ENCODE measurements at regions not wholly inside any gene's neighbourhood (a gene's known extent, or its start where the extent isn't known, plus 50 kb on each side); places are given as distances from the start of the nearest gene placed in this dataset.
"Not testable (repeated sequence)": the region's sequence is repeated elsewhere in the genome, so short reads cannot be mapped to it uniquely, and the experiment has no call there.

DNA sequence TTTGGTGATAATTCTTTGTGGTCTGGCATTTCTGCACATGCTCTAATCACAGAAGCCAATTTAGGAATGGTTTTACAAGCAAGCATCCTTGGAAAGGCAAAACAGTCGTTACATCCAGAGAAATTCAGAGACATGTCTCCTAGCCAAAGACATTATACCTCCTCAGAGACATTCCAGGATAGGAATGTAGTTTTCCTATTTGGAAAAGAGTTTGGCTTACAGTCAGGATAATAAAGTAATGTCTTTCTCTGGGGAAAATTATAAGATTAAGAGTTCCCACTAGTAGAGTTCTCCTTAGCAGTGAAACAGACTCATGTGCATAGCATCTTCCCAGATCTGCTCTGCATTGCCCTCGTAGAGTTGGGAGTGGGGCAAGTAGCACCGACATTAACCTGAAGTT, 753.6 kb upstream of the TMEFF2 start:
- no peaks in the 10 kb centered on the region for H3K27me3 ChIP-seq (ENCODE audit: control insufficient read depth, insufficient read depth, low read length)
- H3K4me1 ChIP-seq (ENCODE audit: control insufficient read depth, insufficient read depth, low read length), result no peaks in the 10 kb centered on the region
- no CpG with 5 or more reads among the region's 3 CpGs for WGBS (ENCODE audit: insufficient coverage)
- no peak overlapping the region for H3K4me3 ChIP-seq (ENCODE audit: low read depth, low read length)
- DNase-seq (ENCODE audit: low read depth in 4 of 6, low spot score in 6 of 6), result no peak
- H3K36me3 ChIP-seq (ENCODE audit: control insufficient read depth, insufficient read depth, low read length), result no peaks in the 10 kb centered on the region
- no peak overlapping the region for H3K27ac ChIP-seq (ENCODE audit: low read depth, low read length)
- H3K9me3 ChIP-seq (ENCODE audit: control insufficient read depth, insufficient read depth, low read length), result no peaks in the 10 kb centered on the region

- H3K9me3 ChIP-seq (ENCODE audit: control insufficient read depth, insufficient read depth, low read length), result no peaks in the 10 kb centered on the region
- H3K36me3 ChIP-seq (ENCODE audit: control insufficient read depth, insufficient read depth, low read length), result no peaks in the 10 kb centered on the region
- WGBS (ENCODE audit: insufficient coverage), result no CpG with 5 or more reads among the region's 1 CpG
- H3K27me3 ChIP-seq (ENCODE audit: control insufficient read depth, insufficient read depth, low read length), result no peaks in the 10 kb centered on the region
- no peak overlapping the region for H3K4me3 ChIP-seq (ENCODE audit: low read depth, low read length)
- DNase-seq (ENCODE audit: low read depth in 4 of 6, low spot score in 6 of 6), result no peak
- H3K27ac ChIP-seq (ENCODE audit: low read depth, low read length), result no peak overlapping the region
- no peaks in the 10 kb centered on the region for H3K4me1 ChIP-seq (ENCODE audit: control insufficient read depth, insufficient read depth, low read length)
Observed at GRCh38 chr2:192947352-192947751, 752.6 kb upstream of the TMEFF2 start.

DNA sequence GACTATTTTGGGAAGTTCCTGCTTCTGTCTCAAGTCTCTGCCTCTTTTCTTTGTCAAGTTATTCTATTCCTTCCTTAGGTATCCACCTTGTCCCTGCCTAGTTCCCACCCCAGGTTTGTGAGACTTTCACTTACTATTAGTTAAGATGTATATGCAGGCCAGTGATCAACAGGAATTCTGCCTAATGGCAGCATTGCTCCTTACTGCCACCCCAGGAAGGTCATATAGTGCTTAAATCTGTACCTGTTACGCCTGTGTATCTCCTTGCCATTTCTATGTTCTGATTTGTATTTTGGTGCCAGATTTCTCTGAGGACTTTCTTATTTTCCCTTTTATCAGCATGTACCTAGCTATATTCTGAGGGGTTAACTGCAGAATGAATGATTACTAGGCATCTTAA, 746.0 kb upstream of the TMEFF2 start:
- no peak overlapping the region for H3K4me3 ChIP-seq (ENCODE audit: low read depth, low read length)
- no peaks in the 10 kb centered on the region for H3K4me1 ChIP-seq (ENCODE audit: control insufficient read depth, insufficient read depth, low read length)
- H3K9me3 ChIP-seq (ENCODE audit: control insufficient read depth, insufficient read depth, low read length), result no peaks in the 10 kb centered on the region
- WGBS (ENCODE audit: insufficient coverage), result no CpG with 5 or more reads among the region's 1 CpG
- no peak for DNase-seq (ENCODE audit: low read depth in 4 of 6, low spot score in 6 of 6)
- H3K27ac ChIP-seq (ENCODE audit: low read depth, low read length), result no peak overlapping the region
- H3K36me3 ChIP-seq (ENCODE audit: control insufficient read depth, insufficient read depth, low read length), result no peaks in the 10 kb centered on the region
- no peaks in the 10 kb centered on the region for H3K27me3 ChIP-seq (ENCODE audit: control insufficient read depth, insufficient read depth, low read length)

DNA sequence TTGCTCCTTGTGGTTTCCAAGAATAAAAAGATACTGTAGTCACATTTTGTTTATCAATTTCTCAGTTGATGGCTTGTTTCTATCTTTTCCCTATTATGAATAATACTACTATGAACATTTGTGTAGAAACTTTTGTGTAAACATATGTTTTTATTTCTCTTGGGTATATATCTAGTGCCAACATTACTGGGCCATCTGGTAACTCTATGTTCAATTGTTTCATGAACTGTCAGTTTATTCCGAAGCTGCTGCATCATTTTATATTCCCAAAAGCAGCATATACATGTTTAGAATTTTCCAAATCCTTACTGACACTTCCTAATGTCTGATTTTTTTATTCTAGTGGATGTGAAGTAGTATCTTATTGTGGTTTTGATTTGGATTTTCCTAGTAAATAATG, 737.6 kb upstream of the TMEFF2 start:
- no CpG with 5 or more reads among the region's 1 CpG for WGBS (ENCODE audit: insufficient coverage)
- peak in 1 of 6 donors; percentile 17 for DNase-seq (ENCODE audit: low read depth in 4 of 6, low spot score in 6 of 6)
- no peak overlapping the region for H3K27ac ChIP-seq (ENCODE audit: low read depth, low read length)

DNA sequence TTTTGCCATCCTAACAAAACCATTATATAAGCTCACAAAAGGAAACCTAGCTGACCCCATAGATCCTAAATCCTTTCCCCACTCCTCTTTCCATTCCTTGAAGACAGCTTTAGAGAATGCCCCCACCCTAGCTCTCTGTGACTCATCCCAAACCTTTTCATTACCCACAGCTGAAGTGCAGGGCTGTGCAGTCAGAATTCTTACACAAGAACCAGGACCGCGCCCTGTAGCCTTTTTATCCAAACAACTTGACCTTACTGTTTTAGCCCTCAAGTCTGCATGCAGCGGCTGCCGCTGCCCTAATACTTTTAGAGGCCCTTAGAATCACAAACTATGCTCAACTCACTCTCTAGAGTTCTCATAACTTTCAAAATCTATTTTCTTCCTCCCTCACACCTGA, 726.9 kb upstream of the TMEFF2 start:
- not testable (repeated sequence) for H3K27me3 ChIP-seq (ENCODE audit: control insufficient read depth, insufficient read depth, low read length); H3K9me3 ChIP-seq (ENCODE audit: control insufficient read depth, insufficient read depth, low read length); H3K36me3 ChIP-seq (ENCODE audit: control insufficient read depth, insufficient read depth, low read length); H3K27ac ChIP-seq (ENCODE audit: low read depth, low read length); H3K4me1 ChIP-seq (ENCODE audit: control insufficient read depth, insufficient read depth, low read length); H3K4me3 ChIP-seq (ENCODE audit: low read depth, low read length); DNase-seq (ENCODE audit: low read depth in 4 of 6, low spot score in 6 of 6)
- 96% methylated on average over 4 of the region's 4 CpGs for WGBS (ENCODE audit: insufficient coverage)

More for the DNA sequence above, 737.6 kb upstream of the TMEFF2 start:
- Histone ChIP-seq H3K4me1 (ENCODE audit: control insufficient read depth, insufficient read depth, low read length) (no peaks in the 10 kb centered on the region), H3K27me3 (ENCODE audit: control insufficient read depth, insufficient read depth, low read length) (no peaks in the 10 kb centered on the region), H3K36me3 (ENCODE audit: control insufficient read depth, insufficient read depth, low read length) (no peaks in the 10 kb centered on the region), H3K9me3 (ENCODE audit: control insufficient read depth, insufficient read depth, low read length) (no peaks in the 10 kb centered on the region), H3K4me3 (ENCODE audit: low read depth, low read length) (no peak overlapping the region)

GRCh38 chr2:192901446-192901845, 706.7 kb upstream of the TMEFF2 start:
- no peaks in the 10 kb centered on the region for H3K4me1 ChIP-seq (ENCODE audit: control insufficient read depth, insufficient read depth, low read length)
- no peak overlapping the region for H3K27ac ChIP-seq (ENCODE audit: low read depth, low read length)
- no peak for DNase-seq (ENCODE audit: low read depth in 4 of 6, low spot score in 6 of 6)
- H3K4me3 ChIP-seq (ENCODE audit: low read depth, low read length), result no peak overlapping the region
- no peaks in the 10 kb centered on the region for H3K36me3 ChIP-seq (ENCODE audit: control insufficient read depth, insufficient read depth, low read length)
- H3K9me3 ChIP-seq (ENCODE audit: control insufficient read depth, insufficient read depth, low read length), result no peaks in the 10 kb centered on the region
- no peaks in the 10 kb centered on the region for H3K27me3 ChIP-seq (ENCODE audit: control insufficient read depth, insufficient read depth, low read length)

GRCh38 chr2:192899466-192899865, 704.7 kb upstream of the TMEFF2 start:
- Histone ChIP-seq H3K9me3 (ENCODE audit: control insufficient read depth, insufficient read depth, low read length) (no peaks in the 10 kb centered on the region), H3K27ac (ENCODE audit: low read depth, low read length) (no peak overlapping the region), H3K4me3 (ENCODE audit: low read depth, low read length) (no peak overlapping the region), H3K27me3 (ENCODE audit: control insufficient read depth, insufficient read depth, low read length) (no peaks in the 10 kb centered on the region), H3K4me1 (ENCODE audit: control insufficient read depth, insufficient read depth, low read length) (no peaks in the 10 kb centered on the region), H3K36me3 (ENCODE audit: control insufficient read depth, insufficient read depth, low read length) (no peaks in the 10 kb centered on the region)
- no peak for DNase-seq (ENCODE audit: low read depth in 4 of 6, low spot score in 6 of 6)
- 86% methylated on average over 3 of the region's 3 CpGs for WGBS (ENCODE audit: insufficient coverage)

GRCh38 chr2:192893976-192894375, 699.2 kb upstream of the TMEFF2 start:
- 96% methylated on average over 21 of the region's 29 CpGs for WGBS (ENCODE audit: insufficient coverage)
- not testable (repeated sequence) for H3K4me3 ChIP-seq (ENCODE audit: low read depth, low read length); H3K4me1 ChIP-seq (ENCODE audit: control insufficient read depth, insufficient read depth, low read length); H3K36me3 ChIP-seq (ENCODE audit: control insufficient read depth, insufficient read depth, low read length); H3K27ac ChIP-seq (ENCODE audit: low read depth, low read length); DNase-seq (ENCODE audit: low read depth in 4 of 6, low spot score in 6 of 6); H3K9me3 ChIP-seq (ENCODE audit: control insufficient read depth, insufficient read depth, low read length); H3K27me3 ChIP-seq (ENCODE audit: control insufficient read depth, insufficient read depth, low read length)

DNA sequence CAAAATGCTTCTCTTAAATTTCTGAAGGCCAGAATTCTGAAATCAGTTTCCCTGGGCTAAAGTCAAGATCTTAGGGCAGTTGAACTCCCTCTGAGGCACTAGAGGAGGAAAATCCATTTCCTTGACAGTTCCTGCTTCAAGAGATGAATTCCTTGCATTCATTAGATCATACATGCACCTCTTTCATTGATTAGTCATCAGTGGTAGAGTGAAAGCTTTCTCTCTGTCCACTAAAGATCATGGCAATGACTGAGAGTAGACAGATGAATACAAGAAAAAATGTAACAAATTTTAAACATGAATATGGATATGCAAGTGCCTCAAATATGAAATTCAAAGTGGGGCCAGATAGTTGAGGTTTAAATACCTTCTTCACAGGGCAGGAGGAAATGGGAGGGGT, 693.4 kb upstream of the TMEFF2 start:
- no peak overlapping the region for H3K27ac ChIP-seq (ENCODE audit: low read depth, low read length)
- no peaks in the 10 kb centered on the region for H3K36me3 ChIP-seq (ENCODE audit: control insufficient read depth, insufficient read depth, low read length)
- H3K9me3 ChIP-seq (ENCODE audit: control insufficient read depth, insufficient read depth, low read length), result no peaks in the 10 kb centered on the region
- H3K4me3 ChIP-seq (ENCODE audit: low read depth, low read length), result no peak overlapping the region
- no peaks in the 10 kb centered on the region for H3K4me1 ChIP-seq (ENCODE audit: control insufficient read depth, insufficient read depth, low read length)
- H3K27me3 ChIP-seq (ENCODE audit: control insufficient read depth, insufficient read depth, low read length), result no peaks in the 10 kb centered on the region
- no peak for DNase-seq (ENCODE audit: low read depth in 4 of 6, low spot score in 6 of 6)

DNA sequence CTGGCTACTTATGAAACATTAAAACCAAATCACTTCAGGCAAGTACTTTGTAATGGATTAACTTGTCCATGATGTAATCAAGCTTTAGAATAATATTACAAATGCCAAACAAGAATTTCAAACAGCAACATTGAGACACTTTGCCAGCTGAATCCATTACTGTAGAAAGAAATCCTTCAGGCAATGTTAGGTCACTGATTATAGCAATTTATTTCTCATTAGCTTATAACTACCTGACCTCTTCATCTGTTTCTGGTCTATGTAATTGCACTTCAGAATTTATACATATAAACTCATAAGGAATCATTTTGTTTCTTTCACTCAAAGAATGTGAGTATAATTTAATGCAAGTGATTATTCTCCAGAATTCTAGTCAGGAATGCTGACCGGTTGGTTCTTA, 692.6 kb upstream of the TMEFF2 start:
- H3K4me3 ChIP-seq (ENCODE audit: low read depth, low read length), result no peak overlapping the region
- H3K4me1 ChIP-seq (ENCODE audit: control insufficient read depth, insufficient read depth, low read length), result no peaks in the 10 kb centered on the region
- no CpG with 5 or more reads among the region's 1 CpG for WGBS (ENCODE audit: insufficient coverage)
- H3K27me3 ChIP-seq (ENCODE audit: control insufficient read depth, insufficient read depth, low read length), result no peaks in the 10 kb centered on the region
- H3K36me3 ChIP-seq (ENCODE audit: control insufficient read depth, insufficient read depth, low read length), result no peaks in the 10 kb centered on the region
- DNase-seq (ENCODE audit: low read depth in 4 of 6, low spot score in 6 of 6), result peak in 1 of 6 donors; percentile 4
- H3K9me3 ChIP-seq (ENCODE audit: control insufficient read depth, insufficient read depth, low read length), result no peaks in the 10 kb centered on the region
- H3K27ac ChIP-seq (ENCODE audit: low read depth, low read length), result no peak overlapping the region

GRCh38 chr2:192886636-192887035, 691.9 kb upstream of the TMEFF2 start:
- Histone ChIP-seq H3K9me3 (ENCODE audit: control insufficient read depth, insufficient read depth, low read length) (no peaks in the 10 kb centered on the region), H3K27ac (ENCODE audit: low read depth, low read length) (no peak overlapping the region), H3K4me3 (ENCODE audit: low read depth, low read length) (no peak overlapping the region), H3K36me3 (ENCODE audit: control insufficient read depth, insufficient read depth, low read length) (no peaks in the 10 kb centered on the region), H3K27me3 (ENCODE audit: control insufficient read depth, insufficient read depth, low read length) (no peaks in the 10 kb centered on the region), H3K4me1 (ENCODE audit: control insufficient read depth, insufficient read depth, low read length) (no peaks in the 10 kb centered on the region)
- WGBS (ENCODE audit: insufficient coverage), result no CpG with 5 or more reads among the region's 1 CpG
- no peak for DNase-seq (ENCODE audit: low read depth in 4 of 6, low spot score in 6 of 6)

All from spinal cord (tissue), 9 donors.